ENCODE measurements at regions not wholly inside any gene's neighbourhood (a gene's known extent, or its start where the extent isn't known, plus 50 kb on each side); places are given as distances from the start of the nearest gene placed in this dataset.
"Not testable (repeated sequence)": the region's sequence is repeated elsewhere in the genome, so short reads cannot be mapped to it uniquely, and the experiment has no call there.

DNA sequence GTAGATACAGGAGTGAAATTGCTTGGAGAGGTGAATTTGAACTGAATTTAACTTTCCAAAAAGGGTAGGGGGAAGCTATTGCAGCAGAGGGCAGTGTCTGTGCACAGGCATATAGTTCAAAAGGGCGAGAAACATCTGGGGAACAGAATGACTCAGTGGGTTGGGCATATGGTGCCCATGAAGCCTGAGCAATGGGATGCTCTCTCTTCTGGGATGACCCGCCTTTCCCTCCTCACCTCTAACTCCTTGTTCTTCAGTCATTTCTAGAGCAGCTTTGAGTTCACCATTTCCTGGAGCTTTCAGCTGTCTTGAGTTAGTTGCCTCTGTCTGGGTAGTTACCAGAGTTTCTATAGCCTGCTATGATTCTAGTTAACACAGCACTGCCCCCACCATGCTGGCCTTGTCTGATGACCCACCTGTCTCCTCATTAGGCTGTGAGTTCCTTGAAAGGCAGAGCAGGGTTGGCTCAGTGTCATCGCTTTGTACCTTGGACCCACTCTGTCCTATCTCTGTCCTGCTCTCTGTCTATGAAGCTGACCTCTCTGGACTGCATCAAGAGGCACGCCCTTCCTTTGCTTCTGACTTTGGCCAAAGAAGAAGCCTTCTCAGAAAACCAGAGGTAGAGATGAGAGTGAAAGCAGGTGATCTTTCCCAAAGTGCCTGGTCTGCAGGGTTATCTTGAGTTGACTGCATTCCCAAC lies 299.6 kb upstream of the KLF4 start:
- no peak overlapping the region for H3K4me3 Mint-ChIP-seq
- DNase-seq, result no peak
- no peak for ATAC-seq
- no peaks in the 10 kb centered on the region for H3K9me3 Mint-ChIP-seq
- no peak overlapping the region for H3K27ac Mint-ChIP-seq
- no peaks in the 10 kb centered on the region for H3K36me3 Mint-ChIP-seq (ENCODE audit: low read depth)
- H3K27me3 Mint-ChIP-seq, result no peaks in the 10 kb centered on the region
- no peaks in the 10 kb centered on the region for H3K4me1 Mint-ChIP-seq

DNA sequence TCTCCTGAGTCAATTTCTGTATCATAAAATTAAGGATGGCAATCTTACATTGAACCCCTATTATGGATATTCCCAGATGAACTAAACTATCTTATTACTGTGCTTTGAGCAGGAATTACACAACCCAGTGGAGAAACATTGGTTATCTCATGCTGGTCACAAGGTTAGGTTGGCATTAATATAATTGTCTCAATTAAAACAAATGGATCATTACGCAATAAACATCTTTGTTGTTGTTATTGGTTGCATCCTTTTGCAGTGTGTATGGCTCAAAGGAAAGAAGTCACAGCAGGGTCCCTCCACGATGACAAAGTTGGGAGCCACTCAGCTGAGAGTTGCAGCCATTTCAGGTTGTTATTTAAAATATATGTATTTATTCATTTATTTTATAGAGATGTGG lies 297.0 kb upstream of the KLF4 start:
- no peak overlapping the region for H3K4me3 Mint-ChIP-seq

DNA sequence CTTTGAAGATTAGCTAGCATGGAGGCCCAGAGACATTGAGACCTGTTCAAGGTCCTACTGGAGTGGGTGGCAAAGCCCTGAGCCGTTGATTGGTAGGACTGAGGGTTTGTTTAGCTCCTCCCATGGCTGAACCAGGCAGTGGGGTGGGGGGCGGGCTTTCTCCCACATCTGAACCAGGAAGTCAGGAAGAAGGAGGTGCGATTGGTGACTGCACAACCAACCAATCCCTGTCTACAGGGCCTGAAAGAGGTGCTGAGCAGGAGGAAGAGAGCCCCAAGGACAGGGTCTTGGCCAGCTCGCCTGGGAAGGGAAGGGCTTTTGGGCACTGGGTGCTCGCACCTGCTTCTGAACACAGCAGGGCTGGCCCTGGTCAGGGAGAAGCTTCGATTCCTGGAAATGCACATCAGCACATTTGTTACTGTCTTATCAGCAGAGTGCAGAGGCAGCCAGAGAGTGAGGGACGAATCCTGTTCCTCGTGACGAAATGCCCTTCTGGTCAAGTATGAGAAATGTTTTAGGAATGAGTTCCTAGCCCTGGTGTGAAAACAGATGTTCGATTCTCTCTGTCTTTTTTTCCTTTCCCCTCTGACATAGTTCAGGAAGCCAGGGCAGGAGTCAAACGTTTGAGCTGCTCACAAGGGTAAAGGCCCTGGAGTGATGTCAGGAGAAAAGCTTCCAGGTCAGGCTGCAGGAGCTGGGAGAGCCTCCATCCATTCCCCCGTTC lies 294.8 kb upstream of the KLF4 start:
- no peak overlapping the region for H3K27ac Mint-ChIP-seq
- DNase-seq, result no peak
- H3K4me3 Mint-ChIP-seq, result no peak overlapping the region
- no peaks in the 10 kb centered on the region for H3K36me3 Mint-ChIP-seq (ENCODE audit: low read depth)
- no peaks in the 10 kb centered on the region for H3K4me1 Mint-ChIP-seq
- ATAC-seq, result no peak
- H3K9me3 Mint-ChIP-seq, result peaks cover 3% of the 10 kb centered on the region
- H3K27me3 Mint-ChIP-seq, result no peaks in the 10 kb centered on the region

More for the DNA sequence above, 297.0 kb upstream of the KLF4 start:
- no peak for ATAC-seq
- no peaks in the 10 kb centered on the region for H3K36me3 Mint-ChIP-seq (ENCODE audit: low read depth)
- H3K4me1 Mint-ChIP-seq, result no peaks in the 10 kb centered on the region
- peaks cover 3% of the 10 kb centered on the region for H3K9me3 Mint-ChIP-seq
- H3K27me3 Mint-ChIP-seq, result no peaks in the 10 kb centered on the region
- no peak for DNase-seq
- no peak overlapping the region for H3K27ac Mint-ChIP-seq

DNA sequence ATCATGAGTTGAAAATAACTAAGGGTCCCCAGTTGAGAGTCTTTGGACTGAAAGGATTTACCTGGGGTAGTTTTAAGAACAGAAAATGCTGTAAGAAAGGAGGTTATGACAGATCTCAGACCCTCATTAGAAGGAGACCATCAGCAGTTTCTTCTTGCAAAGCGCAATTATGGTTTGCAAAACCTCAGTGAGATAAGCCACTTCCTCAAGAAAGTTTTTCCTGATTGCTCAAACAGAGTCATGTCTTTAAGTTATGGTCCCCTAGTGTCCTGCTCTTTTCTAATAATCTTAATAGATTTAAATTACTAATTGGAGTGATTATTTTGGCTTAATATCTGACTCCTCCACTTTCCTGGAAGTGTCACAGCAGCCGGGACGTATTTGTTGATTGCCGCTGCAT lies 293.2 kb upstream of the KLF4 start:
- no peaks in the 10 kb centered on the region for H3K36me3 Mint-ChIP-seq (ENCODE audit: low read depth)
- DNase-seq (no peak), ATAC-seq (no peak)
- no peak overlapping the region for H3K4me3 Mint-ChIP-seq
- H3K4me1 Mint-ChIP-seq, result no peaks in the 10 kb centered on the region
- H3K9me3 Mint-ChIP-seq, result peaks cover 3% of the 10 kb centered on the region
- no peaks in the 10 kb centered on the region for H3K27me3 Mint-ChIP-seq
- no peak overlapping the region for H3K27ac Mint-ChIP-seq

DNA sequence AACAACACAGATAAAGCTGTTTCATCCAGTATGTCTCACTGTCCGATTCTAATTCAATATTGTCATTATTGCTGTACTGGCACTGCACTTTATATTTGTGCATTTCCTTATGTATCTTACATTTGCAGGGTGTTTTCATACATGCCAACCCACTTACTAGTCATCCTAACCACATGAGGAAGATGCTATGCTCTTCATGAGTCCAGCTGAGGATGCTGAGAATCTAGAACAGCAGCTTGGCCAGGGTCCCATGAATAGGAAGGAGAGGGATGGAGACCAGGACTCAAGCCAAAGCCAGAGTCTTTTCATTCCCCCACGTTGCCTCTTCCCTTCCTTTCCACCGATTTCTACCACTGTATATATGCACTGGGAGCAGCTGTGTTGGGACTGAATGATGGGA lies 292.8 kb upstream of the KLF4 start:
- H3K4me1 Mint-ChIP-seq, result no peaks in the 10 kb centered on the region
- no peak overlapping the region for H3K4me3 Mint-ChIP-seq
- ATAC-seq (no peak), DNase-seq (no peak)
- no peak overlapping the region for H3K27ac Mint-ChIP-seq
- H3K27me3 Mint-ChIP-seq, result no peaks in the 10 kb centered on the region
- peaks cover 3% of the 10 kb centered on the region for H3K9me3 Mint-ChIP-seq
- no peaks in the 10 kb centered on the region for H3K36me3 Mint-ChIP-seq (ENCODE audit: low read depth)

DNA sequence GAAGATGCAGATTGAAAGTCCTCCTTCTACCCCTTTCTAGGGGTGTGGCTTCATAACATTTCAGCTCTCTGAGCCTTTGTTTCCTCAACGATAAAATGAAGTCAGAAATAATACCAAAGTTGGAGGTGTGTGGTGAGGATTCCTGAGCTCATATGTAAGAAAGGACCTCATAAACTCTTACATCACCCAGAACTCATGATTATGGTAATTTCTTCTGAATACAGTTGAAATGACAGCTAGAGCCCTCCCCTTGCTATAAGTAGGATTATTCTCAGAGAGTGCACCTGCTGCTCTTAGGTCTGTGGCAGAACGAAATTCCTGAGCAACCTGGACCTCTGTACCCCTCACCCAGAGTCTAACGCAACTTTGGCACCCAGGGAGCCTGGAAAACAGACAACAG lies 291.4 kb upstream of the KLF4 start:
- H3K9me3 Mint-ChIP-seq, result peaks cover 3% of the 10 kb centered on the region
- DNase-seq (no peak), ATAC-seq (no peak)
- H3K36me3 Mint-ChIP-seq (ENCODE audit: low read depth), result no peaks in the 10 kb centered on the region
- H3K4me1 Mint-ChIP-seq, result no peaks in the 10 kb centered on the region
- H3K4me3 Mint-ChIP-seq, result no peak overlapping the region
- no peaks in the 10 kb centered on the region for H3K27me3 Mint-ChIP-seq
- no peak overlapping the region for H3K27ac Mint-ChIP-seq

DNA sequence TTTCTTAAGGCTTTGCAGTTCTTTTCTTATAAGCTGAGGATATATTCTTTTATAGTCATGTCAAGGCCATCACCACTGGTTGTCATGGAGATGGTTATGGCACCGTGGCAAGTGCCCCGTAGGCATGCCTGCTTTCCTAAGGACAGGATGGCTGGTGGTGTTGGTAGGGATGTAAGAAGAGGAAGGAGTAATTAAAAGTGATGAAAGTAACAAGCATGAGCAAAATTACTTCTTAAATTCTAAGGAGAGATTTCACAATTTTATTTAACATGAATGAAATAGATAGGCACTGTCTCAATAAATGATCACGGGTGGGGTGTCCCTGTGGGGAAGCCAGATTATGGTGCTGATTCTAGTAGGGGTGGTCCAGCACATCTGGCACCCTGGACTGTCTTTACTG lies 290.2 kb upstream of the KLF4 start:
- H3K27ac Mint-ChIP-seq, result no peak overlapping the region
- H3K4me3 Mint-ChIP-seq, result no peak overlapping the region
- no peaks in the 10 kb centered on the region for H3K27me3 Mint-ChIP-seq
- H3K36me3 Mint-ChIP-seq (ENCODE audit: low read depth), result no peaks in the 10 kb centered on the region
- no peak for DNase-seq
- H3K4me1 Mint-ChIP-seq, result no peaks in the 10 kb centered on the region
- peaks cover 3% of the 10 kb centered on the region for H3K9me3 Mint-ChIP-seq
- no peak for ATAC-seq

DNA sequence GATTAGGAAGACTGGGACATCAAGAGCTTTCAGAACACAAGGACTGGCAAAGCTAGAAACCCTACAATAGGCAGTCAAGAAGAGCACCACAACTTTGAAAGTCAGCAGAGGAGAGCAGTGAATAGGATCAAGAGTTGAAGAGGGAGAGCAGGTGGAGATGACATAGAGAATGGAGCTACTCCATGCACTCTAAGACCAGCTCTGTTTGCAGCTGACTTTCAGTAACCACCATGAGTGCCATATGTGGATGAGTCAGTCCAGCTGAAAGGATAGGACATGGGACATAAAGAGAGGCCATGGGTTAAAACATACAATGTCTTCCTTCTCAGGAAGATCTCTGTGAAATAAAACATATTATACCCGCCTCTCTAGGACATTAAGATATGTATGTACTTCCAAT lies 289.1 kb upstream of the KLF4 start:
- Mint-ChIP-seq H3K27ac (no peak overlapping the region), H3K36me3 (ENCODE audit: low read depth) (no peaks in the 10 kb centered on the region), H3K27me3 (no peaks in the 10 kb centered on the region), H3K4me3 (no peak overlapping the region), H3K9me3 (peaks cover 3% of the 10 kb centered on the region), H3K4me1 (no peaks in the 10 kb centered on the region)
- no peak for DNase-seq
- ATAC-seq, result no peak

DNA sequence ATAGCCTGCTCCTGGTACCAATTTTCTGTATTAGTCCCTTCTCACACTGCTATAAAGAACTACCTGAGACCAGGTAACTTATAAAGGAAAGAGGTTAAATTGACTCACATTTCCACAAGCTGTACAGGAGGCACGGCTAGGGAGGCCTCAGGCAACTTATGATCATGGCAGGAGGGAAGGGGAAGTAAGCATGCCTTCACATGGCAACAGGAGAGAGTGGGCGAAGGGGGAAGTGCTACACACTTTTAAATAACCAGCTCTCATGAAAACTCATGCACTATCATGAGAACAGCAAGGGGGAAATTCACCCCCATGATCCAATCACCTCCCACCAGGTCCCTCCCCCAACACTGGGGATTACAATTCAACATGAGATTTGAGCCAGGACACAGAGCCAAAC lies 284.5 kb upstream of the KLF4 start:
- ATAC-seq; DNase-seq; H3K4me3 Mint-ChIP-seq; H3K27ac Mint-ChIP-seq; H3K36me3 Mint-ChIP-seq (ENCODE audit: low read depth); H3K9me3 Mint-ChIP-seq; H3K27me3 Mint-ChIP-seq; H3K4me1 Mint-ChIP-seq: not testable (repeated sequence)

DNA sequence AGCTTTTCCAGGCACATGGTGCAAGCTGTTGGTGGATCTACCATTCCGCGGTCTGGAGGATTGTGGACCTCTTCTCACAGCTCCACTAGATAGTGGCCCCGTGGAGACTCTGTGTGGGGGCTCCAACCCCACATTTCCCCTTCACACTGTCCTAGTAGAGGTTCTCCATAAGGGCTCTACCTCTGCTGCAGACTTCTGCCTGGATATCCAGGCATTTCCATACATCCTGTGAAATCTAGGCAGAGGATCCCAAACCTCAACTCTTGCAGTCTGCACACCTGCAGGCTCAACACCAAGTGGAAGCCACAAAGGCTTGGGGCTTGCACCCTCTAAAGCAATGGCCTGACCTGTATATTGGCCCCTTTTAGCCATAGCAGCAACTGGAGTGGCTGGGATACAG lies 283.4 kb upstream of the KLF4 start:
- Mint-ChIP-seq H3K9me3 (no peaks in the 10 kb centered on the region), H3K27me3 (no peaks in the 10 kb centered on the region), H3K4me1 (no peaks in the 10 kb centered on the region), H3K27ac (no peak overlapping the region), H3K36me3 (ENCODE audit: low read depth) (no peaks in the 10 kb centered on the region), H3K4me3 (no peak overlapping the region)
- DNase-seq (no peak), ATAC-seq (no peak)

DNA sequence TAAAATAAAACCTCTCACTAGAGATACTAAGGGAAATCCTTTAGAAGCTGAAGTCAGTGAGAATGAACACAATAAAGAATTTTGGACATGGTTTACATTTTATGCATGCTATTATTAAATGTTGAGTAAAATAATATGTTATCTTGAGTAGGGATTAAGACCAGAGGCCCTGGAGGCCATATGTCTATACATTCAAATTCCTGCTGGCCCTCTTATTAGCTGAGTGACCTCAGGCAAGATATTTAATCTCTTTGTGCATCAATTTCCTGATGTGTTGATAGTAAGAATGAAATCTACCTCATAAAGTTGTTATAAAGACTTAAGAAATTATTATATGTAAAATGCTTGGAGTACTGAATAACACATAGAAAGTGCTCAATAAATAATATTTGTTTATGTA lies 281.1 kb upstream of the KLF4 start:
- Mint-ChIP-seq H3K36me3 (ENCODE audit: low read depth) (no peaks in the 10 kb centered on the region), H3K9me3 (no peaks in the 10 kb centered on the region), H3K27ac (no peak overlapping the region), H3K4me1 (no peaks in the 10 kb centered on the region), H3K4me3 (no peak overlapping the region), H3K27me3 (no peaks in the 10 kb centered on the region)
- DNase-seq (no peak), ATAC-seq (no peak)

DNA sequence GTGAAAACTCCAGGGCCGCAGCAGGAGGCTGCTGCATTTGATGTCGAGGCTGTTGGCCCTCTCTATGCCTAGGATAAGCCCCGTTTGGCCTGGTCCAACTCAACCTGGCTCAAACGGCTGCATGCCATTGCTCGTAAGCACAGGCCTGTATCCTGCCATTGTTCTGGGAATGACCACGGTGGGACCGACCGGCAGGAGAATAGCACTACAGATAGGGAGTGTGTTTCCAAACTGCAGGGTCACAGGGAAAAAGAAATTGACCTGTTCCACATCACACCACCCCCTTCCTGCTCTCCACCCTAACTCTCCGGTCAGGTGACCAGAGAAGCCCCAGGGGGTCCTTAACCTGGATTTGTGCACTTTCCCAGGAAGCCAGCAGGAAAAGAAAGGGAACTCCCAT lies 278.7 kb upstream of the KLF4 start:
- Mint-ChIP-seq H3K9me3 (peaks cover 8% of the 10 kb centered on the region), H3K27me3 (no peaks in the 10 kb centered on the region), H3K36me3 (ENCODE audit: low read depth) (no peaks in the 10 kb centered on the region), H3K27ac (no peak overlapping the region), H3K4me3 (no peak overlapping the region), H3K4me1 (no peaks in the 10 kb centered on the region)
- no peak for DNase-seq
- no peak for ATAC-seq

DNA sequence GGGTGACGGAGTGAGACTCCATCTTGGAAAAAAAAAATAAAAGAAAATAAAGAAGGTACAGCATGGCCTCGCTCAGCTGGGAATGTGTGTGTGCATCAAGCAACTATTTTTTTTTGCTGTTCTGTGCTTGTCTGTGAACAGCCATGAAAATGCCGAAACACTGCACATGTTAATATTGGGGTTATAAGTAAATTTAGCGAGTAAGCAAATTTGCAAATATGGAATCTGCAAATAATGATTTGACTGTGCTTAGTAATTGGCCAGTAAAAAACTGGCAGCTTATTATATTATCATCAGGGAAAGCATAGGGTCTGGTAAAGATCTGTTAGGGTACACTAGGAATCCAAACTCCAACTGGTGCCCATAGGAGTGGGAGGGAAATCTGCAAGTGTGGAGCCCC lies 278.1 kb upstream of the KLF4 start:
- peaks cover 8% of the 10 kb centered on the region for H3K9me3 Mint-ChIP-seq
- no peaks in the 10 kb centered on the region for H3K36me3 Mint-ChIP-seq (ENCODE audit: low read depth)
- no peak for DNase-seq
- no peak for ATAC-seq
- H3K4me1 Mint-ChIP-seq, result no peaks in the 10 kb centered on the region
- H3K4me3 Mint-ChIP-seq, result no peak overlapping the region
- H3K27me3 Mint-ChIP-seq, result no peaks in the 10 kb centered on the region
- no peak overlapping the region for H3K27ac Mint-ChIP-seq

DNA sequence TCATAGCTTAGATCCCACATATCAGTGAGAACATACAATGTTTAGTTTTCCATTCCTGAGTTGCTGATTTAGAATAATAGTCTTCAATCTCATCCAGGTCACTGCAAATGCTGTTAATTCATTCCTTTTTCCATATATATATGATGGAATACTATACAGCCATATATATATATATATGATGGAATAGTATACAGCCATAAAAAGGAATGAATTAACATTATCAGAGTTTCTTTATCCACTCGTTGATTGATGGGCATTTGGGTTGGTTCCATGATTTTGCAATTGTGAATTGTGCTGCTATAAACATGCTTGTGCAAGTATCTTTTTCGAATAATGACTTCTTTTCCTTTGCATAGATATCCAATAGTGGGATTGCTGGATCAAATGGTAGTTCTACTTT lies 273.9 kb upstream of the KLF4 start:
- not testable (repeated sequence) for H3K27ac Mint-ChIP-seq; DNase-seq; H3K9me3 Mint-ChIP-seq; H3K4me3 Mint-ChIP-seq; H3K36me3 Mint-ChIP-seq (ENCODE audit: low read depth); H3K4me1 Mint-ChIP-seq; H3K27me3 Mint-ChIP-seq; ATAC-seq

DNA sequence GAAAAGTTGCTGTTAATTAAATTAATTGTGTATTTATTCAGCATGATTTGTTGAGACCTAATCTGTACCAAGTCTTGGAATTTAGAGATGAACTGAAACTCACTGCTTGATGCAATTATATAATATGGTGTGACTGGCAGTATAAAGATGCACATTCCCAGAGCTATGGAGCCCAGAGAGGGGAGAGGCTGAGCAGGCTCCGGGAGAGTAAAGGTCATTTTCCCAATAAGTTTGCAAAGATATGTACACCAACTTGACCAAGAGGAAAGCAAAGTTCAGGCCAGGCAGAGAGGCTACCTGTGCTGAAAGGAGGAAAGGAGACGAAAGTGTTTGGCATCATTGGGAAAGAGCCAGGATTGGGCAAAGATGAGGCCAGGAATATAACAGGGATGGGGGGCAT lies 271.7 kb upstream of the KLF4 start:
- no peaks in the 10 kb centered on the region for H3K4me1 Mint-ChIP-seq
- H3K4me3 Mint-ChIP-seq, result no peak overlapping the region
- no peaks in the 10 kb centered on the region for H3K36me3 Mint-ChIP-seq (ENCODE audit: low read depth)
- H3K27me3 Mint-ChIP-seq, result no peaks in the 10 kb centered on the region
- no peak overlapping the region for H3K27ac Mint-ChIP-seq
- peaks cover 8% of the 10 kb centered on the region for H3K9me3 Mint-ChIP-seq
- ATAC-seq (no peak), DNase-seq (no peak)
